ENCODE measurements at regions not wholly inside any gene's neighbourhood (a gene's known extent, or its start where the extent isn't known, plus 50 kb on each side); places are given as distances from the start of the nearest gene placed in this dataset.

DNA sequence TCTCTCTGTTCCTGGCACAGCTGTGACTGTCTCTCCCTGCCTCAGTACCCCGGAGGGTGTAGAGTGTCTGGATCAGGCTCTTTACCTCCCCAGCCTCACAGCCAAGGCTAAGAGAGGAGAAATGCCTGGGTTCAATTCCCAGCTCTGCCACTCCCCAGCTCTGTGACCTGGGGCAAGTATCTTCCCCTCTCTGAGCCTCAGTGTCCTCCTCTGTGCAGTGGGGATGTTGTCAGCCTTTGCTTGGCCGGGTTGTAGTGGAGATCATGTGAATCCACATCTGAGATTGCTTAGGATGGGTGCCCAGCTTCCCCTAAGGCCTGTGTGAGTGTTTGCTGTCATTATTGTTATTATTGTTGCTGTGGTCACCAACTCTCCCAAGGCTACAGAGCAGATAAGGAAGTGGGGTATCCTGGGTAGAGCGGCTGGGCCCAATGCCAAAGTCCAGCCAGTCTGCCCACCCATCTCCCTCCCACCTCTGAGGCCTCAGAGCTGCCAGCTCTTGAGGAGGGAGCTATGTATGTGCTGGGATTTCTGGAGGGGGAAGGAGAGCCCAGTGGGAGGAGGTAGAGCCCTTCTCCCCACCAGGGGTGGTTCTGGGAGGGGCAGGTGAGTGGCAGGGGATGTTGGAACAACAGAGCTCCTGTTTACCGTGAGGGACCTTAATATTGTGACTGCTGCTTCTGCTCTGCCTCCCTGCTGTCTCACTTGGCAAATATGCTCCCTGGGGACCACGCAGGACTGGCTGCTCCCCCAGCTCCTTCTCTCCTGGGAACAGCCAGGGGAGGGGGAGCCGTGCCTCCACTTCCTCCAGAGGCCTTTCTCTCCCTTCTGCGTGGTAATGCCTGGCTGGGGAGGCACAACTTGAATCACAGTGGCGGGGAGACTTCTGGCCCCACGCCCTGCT is 170.5 kb downstream of the RPS24 start:
- no peak overlapping the region for H3K27ac ChIP-seq
- no peak for DNase-seq (ENCODE audit: low spot score)
- no peak for TF ChIP-seq CTCF (IDR thresholded peaks at IDR 0.05)

GRCh38 chr10:78205457-78206016 is 171.9 kb downstream of the RPS24 start:
- H3K36me3 ChIP-seq = no peaks in the 10 kb centered on the region
- no peaks in the 10 kb centered on the region for H3K27me3 ChIP-seq (replicated peaks; ENCODE audit: insufficient read depth)
- no peak overlapping the region for H3K27ac ChIP-seq
- H3K4me3 ChIP-seq = no peak overlapping the region
- no peaks in the 10 kb centered on the region for H3K9me3 ChIP-seq
- DNase-seq (ENCODE audit: low spot score) (no peak), ATAC-seq (ENCODE audit: insufficient number of reproducible peaks, low FRiP score, low read depth) (no peak)
- no peak for TF ChIP-seq CTCF (IDR thresholded peaks at IDR 0.05)
- peaks cover 7 to 20% of the 10 kb centered on the region in 2 donors for H3K4me1 ChIP-seq (ENCODE audit: control insufficient read depth in 1 of 2, low read depth in 2 of 2)

More for the DNA sequence above, 170.5 kb downstream of the RPS24 start:
- H3K4me3 ChIP-seq = no peak overlapping the region
- no peaks in the 10 kb centered on the region for H3K27me3 ChIP-seq (replicated peaks; ENCODE audit: insufficient read depth)
- H3K36me3 ChIP-seq = no peaks in the 10 kb centered on the region
- ATAC-seq (ENCODE audit: insufficient number of reproducible peaks, low FRiP score, low read depth) = no peak
- H3K4me1 ChIP-seq (ENCODE audit: control insufficient read depth in 1 of 2, low read depth in 2 of 2) = peaks cover 7 to 20% of the 10 kb centered on the region in 2 donors
- no peaks in the 10 kb centered on the region for H3K9me3 ChIP-seq

DNA sequence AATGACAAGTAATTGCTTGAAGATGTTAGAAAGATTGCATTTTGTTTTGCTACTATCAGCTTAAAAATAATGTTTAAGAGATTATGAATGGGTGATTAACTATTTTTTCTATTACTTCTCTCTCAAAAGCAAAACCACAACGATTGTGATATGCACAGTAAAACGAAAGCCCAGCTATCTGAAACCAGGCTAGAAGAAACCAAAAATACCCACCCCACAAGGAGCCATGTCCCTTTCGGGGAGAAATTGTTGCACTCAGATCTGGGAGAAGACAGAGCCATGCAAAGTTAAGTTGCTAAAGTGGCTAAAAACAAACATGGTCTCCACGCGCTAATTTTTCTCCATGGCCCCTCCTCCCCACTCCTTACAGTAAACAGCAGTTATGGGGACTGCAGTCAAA is 173.6 kb downstream of the RPS24 start:
- ATAC-seq (ENCODE audit: insufficient number of reproducible peaks, low FRiP score, low read depth) (no peak), DNase-seq (ENCODE audit: low spot score) (no peak)
- Histone ChIP-seq H3K4me3 (no peak overlapping the region), H3K9me3 (no peaks in the 10 kb centered on the region), H3K27me3 (replicated peaks; ENCODE audit: insufficient read depth) (no peaks in the 10 kb centered on the region), H3K4me1 (ENCODE audit: control insufficient read depth in 1 of 2, low read depth in 2 of 2) (peaks cover 10 to 27% of the 10 kb centered on the region in 2 donors), H3K27ac (no peak overlapping the region), H3K36me3 (no peaks in the 10 kb centered on the region)
- no peak for TF ChIP-seq CTCF (IDR thresholded peaks at IDR 0.05)

DNA sequence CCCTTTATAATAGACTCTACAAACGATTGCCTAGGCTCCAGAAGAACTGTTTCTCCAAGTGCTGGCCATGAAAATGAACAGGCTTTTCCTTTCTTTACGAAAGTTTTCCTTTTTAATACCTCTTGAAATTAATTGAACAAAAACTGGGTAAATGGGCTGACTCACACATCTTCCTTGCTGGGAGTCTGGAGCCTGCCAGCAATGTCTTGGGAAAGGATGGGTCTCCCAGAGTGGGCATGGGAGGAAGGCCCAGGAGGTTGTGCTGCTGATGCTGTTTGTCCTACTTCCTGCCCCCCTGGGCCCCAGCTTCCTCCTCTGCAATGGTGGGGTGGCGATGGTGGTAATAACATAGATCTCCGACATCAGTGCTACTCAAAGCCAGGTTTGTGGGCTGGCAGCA is 174.1 kb downstream of the RPS24 start:
- ATAC-seq (ENCODE audit: insufficient number of reproducible peaks, low FRiP score, low read depth) (no peak), DNase-seq (ENCODE audit: low spot score) (no peak)
- Histone ChIP-seq H3K27me3 (replicated peaks; ENCODE audit: insufficient read depth) (no peaks in the 10 kb centered on the region), H3K4me1 (ENCODE audit: control insufficient read depth in 1 of 2, low read depth in 2 of 2) (peaks cover 10 to 29% of the 10 kb centered on the region in 2 donors), H3K9me3 (no peaks in the 10 kb centered on the region), H3K36me3 (no peaks in the 10 kb centered on the region), H3K4me3 (no peak overlapping the region), H3K27ac (no peak overlapping the region)
- no peak for TF ChIP-seq CTCF (IDR thresholded peaks at IDR 0.05)

- Histone ChIP-seq H3K9me3 (no peaks in the 10 kb centered on the region), H3K4me3 (no peak overlapping the region), H3K27ac (no peak overlapping the region), H3K36me3 (no peaks in the 10 kb centered on the region), H3K27me3 (replicated peaks; ENCODE audit: insufficient read depth) (no peaks in the 10 kb centered on the region), H3K4me1 (ENCODE audit: control insufficient read depth in 1 of 2, low read depth in 2 of 2) (peaks cover 6 to 25% of the 10 kb centered on the region in 2 donors)
- DNase-seq (ENCODE audit: low spot score) (no peak), ATAC-seq (ENCODE audit: insufficient number of reproducible peaks, low FRiP score, low read depth) (no peak)
- no peak for TF ChIP-seq CTCF (IDR thresholded peaks at IDR 0.05)
Measured at GRCh38 chr10:78209970-78210369, 176.3 kb downstream of the RPS24 start.

Measured in thoracic aorta (tissue), 2 donors.